Peyer's patch (tissue), 4 donors: ENCODE measurements at regions not wholly inside any gene's neighbourhood (a gene's known extent, or its start where the extent isn't known, plus 50 kb on each side); places are given as distances from the start of the nearest gene placed in this dataset.

ENCODE experiments used
- POLR2A ChIP-seq, 2 donors: fragments of 450-650 bp; IDR thresholded peaks; one replicate each; pipeline ENCODE4 v1.5.1; 2017; ENCODE audit warnings: antibody characterized with exemption in 2 of 2, mild to moderate bottlenecking in 2 of 2, moderate library complexity in 2 of 2
- TF ChIP-seq, protein P1 (sequence below), 6 experiments: fragments of 450-650 bp in 4 of 6; fragments of 200-600 bp in 2 of 6; sonication (generic) in 1 of 6; IDR thresholded peaks; one replicate each; pipeline ENCODE4 v1.5.1; 2017 to 2019; ENCODE audit warnings: antibody characterized with exemption in 6 of 6, mild to moderate bottlenecking in 3 of 6, moderate library complexity in 1 of 6

DNA sequence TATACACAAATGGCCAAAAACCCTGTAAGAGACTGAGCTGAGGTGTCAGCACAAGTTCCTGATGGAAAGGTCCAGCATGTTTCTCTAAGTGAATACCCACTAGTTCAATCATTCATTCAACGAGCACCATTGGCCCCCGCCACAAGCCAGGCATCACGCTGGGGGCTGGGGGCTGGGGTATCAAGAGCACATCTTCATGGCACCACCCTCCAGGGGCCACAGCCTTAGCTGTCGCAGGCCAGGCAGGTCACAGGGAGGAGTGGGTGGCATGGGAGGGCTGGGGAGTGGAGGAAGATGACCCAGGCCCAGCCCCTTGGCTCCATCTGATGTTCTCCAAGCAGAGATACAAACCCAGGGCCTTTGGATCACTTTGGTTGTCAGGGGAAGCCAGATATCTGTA lies 97.9 kb downstream of the ACKR3 start:
- TF ChIP-seq, protein P1, sequence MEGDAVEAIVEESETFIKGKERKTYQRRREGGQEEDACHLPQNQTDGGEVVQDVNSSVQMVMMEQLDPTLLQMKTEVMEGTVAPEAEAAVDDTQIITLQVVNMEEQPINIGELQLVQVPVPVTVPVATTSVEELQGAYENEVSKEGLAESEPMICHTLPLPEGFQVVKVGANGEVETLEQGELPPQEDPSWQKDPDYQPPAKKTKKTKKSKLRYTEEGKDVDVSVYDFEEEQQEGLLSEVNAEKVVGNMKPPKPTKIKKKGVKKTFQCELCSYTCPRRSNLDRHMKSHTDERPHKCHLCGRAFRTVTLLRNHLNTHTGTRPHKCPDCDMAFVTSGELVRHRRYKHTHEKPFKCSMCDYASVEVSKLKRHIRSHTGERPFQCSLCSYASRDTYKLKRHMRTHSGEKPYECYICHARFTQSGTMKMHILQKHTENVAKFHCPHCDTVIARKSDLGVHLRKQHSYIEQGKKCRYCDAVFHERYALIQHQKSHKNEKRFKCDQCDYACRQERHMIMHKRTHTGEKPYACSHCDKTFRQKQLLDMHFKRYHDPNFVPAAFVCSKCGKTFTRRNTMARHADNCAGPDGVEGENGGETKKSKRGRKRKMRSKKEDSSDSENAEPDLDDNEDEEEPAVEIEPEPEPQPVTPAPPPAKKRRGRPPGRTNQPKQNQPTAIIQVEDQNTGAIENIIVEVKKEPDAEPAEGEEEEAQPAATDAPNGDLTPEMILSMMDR (IDR thresholded peaks at IDR 0.05): no peak
- no peak for TF ChIP-seq POLR2A (IDR thresholded peaks at IDR 0.05)
